ENCODE measurements at regions not wholly inside any gene's neighbourhood (a gene's known extent, or its start where the extent isn't known, plus 50 kb on each side); places are given as distances from the start of the nearest gene placed in this dataset.

- H3K4me1 ChIP-seq (ENCODE audit: control insufficient read depth in 2 of 2, insufficient read depth in 2 of 2, low read length in 2 of 2) = no peaks in the 10 kb centered on the region
- H3K9me3 ChIP-seq (ENCODE audit: control insufficient read depth in 2 of 3, low read length in 3 of 3) = no peaks in the 10 kb centered on the region
- ATAC-seq (no peak), DNase-seq (no peak)
- intact Hi-C loops (cut with micrococcal nuclease) = loop anchor here (5.0 kb wide), 3 partner anchors 92 to 1053 kb away; partner anchors contain the start of gene EIF5A2 (in 1 of the 2)
- H3K4me3 Mint-ChIP-seq = no peak overlapping the region
- no peaks in the 10 kb centered on the region for H3K36me3 ChIP-seq (ENCODE audit: control insufficient read depth in 2 of 3, insufficient read depth in 3 of 3, low read length in 3 of 3)
- H3K27ac Mint-ChIP-seq = no peak overlapping the region
- H3K27me3 ChIP-seq (ENCODE audit: control insufficient read depth in 2 of 2, insufficient read depth in 2 of 2, low read length in 2 of 2) = no peaks in the 10 kb centered on the region
- H3K4me1 Mint-ChIP-seq = peaks cover 0 to 8% (median 0%) of the 10 kb centered on the region in 7 donors
- H3K27ac ChIP-seq (ENCODE audit: low read depth, low read length) = no peak overlapping the region
- H3K9me3 Mint-ChIP-seq = no peaks in the 10 kb centered on the region
- ChIA-PET CTCF (no interaction called here), POLR2A (no interaction called here)
- H3K4me3 ChIP-seq (ENCODE audit: low read length) = no peak overlapping the region
- no peaks in the 10 kb centered on the region for H3K36me3 Mint-ChIP-seq
- peaks cover 0 to 7% (median 3%) of the 10 kb centered on the region in 5 donors for H3K27me3 Mint-ChIP-seq
These were observed 55.2 kb downstream of the RPL22L1 start for GRCh38 chr3:170814822-170815221.

- intact Hi-C loops (cut with micrococcal nuclease) = loop anchor here (5.0 kb wide), 3 partner anchors 94 to 1051 kb away; partner anchors contain the start of gene EIF5A2 (in 1 of the 2)
- no peak overlapping the region for H3K27ac ChIP-seq (ENCODE audit: low read depth, low read length)
- no peaks in the 10 kb centered on the region for H3K27me3 ChIP-seq (ENCODE audit: control insufficient read depth in 2 of 2, insufficient read depth in 2 of 2, low read length in 2 of 2)
- no peak overlapping the region for H3K4me3 ChIP-seq (ENCODE audit: low read length)
- POLR2A ChIA-PET = no interaction called here
- DNase-seq (no peak), ATAC-seq (no peak)
- no peaks in the 10 kb centered on the region for H3K36me3 ChIP-seq (ENCODE audit: control insufficient read depth in 2 of 3, insufficient read depth in 3 of 3, low read length in 3 of 3)
- CTCF ChIA-PET = interaction anchor here (1.9 kb wide), 1 partner anchor 399 kb away, joined by 16 read pairs; no protein-coding TSS in a partner anchor
- no peaks in the 10 kb centered on the region for H3K9me3 ChIP-seq (ENCODE audit: control insufficient read depth in 2 of 3, low read length in 3 of 3)
- Mint-ChIP-seq H3K27me3 (peaks cover 0 to 3% (median 0%) of the 10 kb centered on the region in 5 donors), H3K27ac (no peak overlapping the region), H3K4me3 (no peak overlapping the region), H3K9me3 (no peaks in the 10 kb centered on the region), H3K36me3 (no peaks in the 10 kb centered on the region), H3K4me1 (peaks cover 0 to 8% (median 0%) of the 10 kb centered on the region in 7 donors)
- no peaks in the 10 kb centered on the region for H3K4me1 ChIP-seq (ENCODE audit: control insufficient read depth in 2 of 2, insufficient read depth in 2 of 2, low read length in 2 of 2)
These were observed 56.7 kb downstream of the RPL22L1 start for GRCh38 chr3:170813266-170813665.

GRCh38 chr3:170811928-170812591 is 57.9 kb downstream of the RPL22L1 start:
- Mint-ChIP-seq H3K4me1 (peaks cover 0 to 8% (median 0%) of the 10 kb centered on the region in 7 donors), H3K4me3 (no peak overlapping the region), H3K27me3 (peaks cover 0 to 6% (median 0%) of the 10 kb centered on the region in 5 donors), H3K9me3 (no peaks in the 10 kb centered on the region), H3K36me3 (no peaks in the 10 kb centered on the region), H3K27ac (no peak overlapping the region)
- no peaks in the 10 kb centered on the region for H3K4me1 ChIP-seq (ENCODE audit: control insufficient read depth in 2 of 2, insufficient read depth in 2 of 2, low read length in 2 of 2)
- ChIA-PET POLR2A (interaction anchor here (0.8 kb wide), 1 partner anchor 1049 kb away, joined by 4 read pairs; no protein-coding TSS in a partner anchor), CTCF (interaction anchor here (0.6 to 1.9 kb wide), 10 partner anchors 12 to 1049 kb away, joined by 3 to 16 read pairs (median 3); no protein-coding TSS in a partner anchor)
- intact Hi-C loops (cut with micrococcal nuclease) = loop anchor here (1.0 to 5.0 kb wide), 9 partner anchors 57 to 1050 kb away; partner anchors contain the start of genes EIF5A2 (in 1 of the 2) and RPL22L1 (in 1 of the 2)
- no peaks in the 10 kb centered on the region for H3K27me3 ChIP-seq (ENCODE audit: control insufficient read depth in 2 of 2, insufficient read depth in 2 of 2, low read length in 2 of 2)
- H3K36me3 ChIP-seq (ENCODE audit: control insufficient read depth in 2 of 3, insufficient read depth in 3 of 3, low read length in 3 of 3) = no peaks in the 10 kb centered on the region
- H3K4me3 ChIP-seq (ENCODE audit: low read length) = no peak overlapping the region
- DNase-seq (peak; percentile 17 to 77 (median 68)), ATAC-seq (peak; percentile 92)
- H3K9me3 ChIP-seq (ENCODE audit: control insufficient read depth in 2 of 3, low read length in 3 of 3) = no peaks in the 10 kb centered on the region
- H3K27ac ChIP-seq (ENCODE audit: low read depth, low read length) = no peak overlapping the region

GRCh38 chr3:170811515-170811914 is 58.5 kb downstream of the RPL22L1 start:
- H3K4me3 ChIP-seq (ENCODE audit: low read length) = no peak overlapping the region
- Mint-ChIP-seq H3K9me3 (no peaks in the 10 kb centered on the region), H3K27me3 (peaks cover 0 to 6% (median 0%) of the 10 kb centered on the region in 5 donors), H3K4me1 (peaks cover 0 to 8% (median 0%) of the 10 kb centered on the region in 7 donors), H3K4me3 (no peak overlapping the region), H3K36me3 (no peaks in the 10 kb centered on the region), H3K27ac (peak overlapping the region in 1 of 9 donors; percentile 65)
- no peak overlapping the region for H3K27ac ChIP-seq (ENCODE audit: low read depth, low read length)
- H3K9me3 ChIP-seq (ENCODE audit: control insufficient read depth in 2 of 3, low read length in 3 of 3) = no peaks in the 10 kb centered on the region
- no peak for ATAC-seq
- no peaks in the 10 kb centered on the region for H3K27me3 ChIP-seq (ENCODE audit: control insufficient read depth in 2 of 2, insufficient read depth in 2 of 2, low read length in 2 of 2)
- H3K4me1 ChIP-seq (ENCODE audit: control insufficient read depth in 2 of 2, insufficient read depth in 2 of 2, low read length in 2 of 2) = no peaks in the 10 kb centered on the region
- no peaks in the 10 kb centered on the region for H3K36me3 ChIP-seq (ENCODE audit: control insufficient read depth in 2 of 3, insufficient read depth in 3 of 3, low read length in 3 of 3)
- ChIA-PET POLR2A (interaction anchor here (0.8 to 1.1 kb wide), 2 partner anchors 1047 to 1048 kb away, joined by 3 to 4 read pairs; no protein-coding TSS in a partner anchor), CTCF (interaction anchor here (0.6 to 1.9 kb wide), 9 partner anchors 11 to 1048 kb away, joined by 3 to 16 read pairs (median 3); no protein-coding TSS in a partner anchor)
- DNase-seq = no peak
- intact Hi-C loops (cut with micrococcal nuclease) = loop anchor here (5.0 kb wide), 3 partner anchors 96 to 1049 kb away; partner anchors contain the start of gene EIF5A2 (in 1 of the 2)

- Histone ChIP-seq H3K4me1 (ENCODE audit: control insufficient read depth in 2 of 2, insufficient read depth in 2 of 2, low read length in 2 of 2) (no peaks in the 10 kb centered on the region), H3K27ac (ENCODE audit: low read depth, low read length) (no peak overlapping the region), H3K27me3 (ENCODE audit: control insufficient read depth in 2 of 2, insufficient read depth in 2 of 2, low read length in 2 of 2) (no peaks in the 10 kb centered on the region), H3K9me3 (ENCODE audit: control insufficient read depth in 2 of 3, low read length in 3 of 3) (no peaks in the 10 kb centered on the region), H3K36me3 (ENCODE audit: control insufficient read depth in 2 of 3, insufficient read depth in 3 of 3, low read length in 3 of 3) (no peaks in the 10 kb centered on the region), H3K4me3 (ENCODE audit: low read length) (no peak overlapping the region)
- H3K36me3 Mint-ChIP-seq = no peaks in the 10 kb centered on the region
- intact Hi-C loops (cut with micrococcal nuclease) = loop anchor here (5.0 kb wide), 3 partner anchors 97 to 1048 kb away; partner anchors contain the start of gene EIF5A2 (in 1 of the 2)
- no peak overlapping the region for H3K27ac Mint-ChIP-seq
- no peaks in the 10 kb centered on the region for H3K9me3 Mint-ChIP-seq
- ChIA-PET POLR2A (no interaction called here), CTCF (interaction anchor here (1.0 to 1.7 kb wide), 2 partner anchors 395 to 396 kb away, joined by 3 read pairs; no protein-coding TSS in a partner anchor)
- peaks cover 3 to 12% (median 4%) of the 10 kb centered on the region in 5 donors for H3K27me3 Mint-ChIP-seq
- peaks cover 0 to 8% (median 0%) of the 10 kb centered on the region in 7 donors for H3K4me1 Mint-ChIP-seq
- H3K4me3 Mint-ChIP-seq = no peak overlapping the region
- no peak for DNase-seq
- no peak for ATAC-seq
These were observed 60.0 kb downstream of the RPL22L1 start for GRCh38 chr3:170809975-170810357.

- Mint-ChIP-seq H3K27me3 (peaks cover 9 to 17% (median 11%) of the 10 kb centered on the region in 5 donors), H3K4me1 (peaks cover 0 to 8% (median 0%) of the 10 kb centered on the region in 7 donors)
- intact Hi-C loops (cut with micrococcal nuclease) = no loop called here
These were observed 60.7 kb downstream of the RPL22L1 start for GRCh38 chr3:170809007-170809974.

More at GRCh38 chr3:170809007-170809974, 60.7 kb downstream of the RPL22L1 start:
- no peaks in the 10 kb centered on the region for H3K27me3 ChIP-seq (ENCODE audit: control insufficient read depth in 2 of 2, insufficient read depth in 2 of 2, low read length in 2 of 2)
- H3K27ac ChIP-seq (ENCODE audit: low read depth, low read length) = no peak overlapping the region
- no peaks in the 10 kb centered on the region for H3K36me3 ChIP-seq (ENCODE audit: control insufficient read depth in 2 of 3, insufficient read depth in 3 of 3, low read length in 3 of 3)
- H3K4me3 ChIP-seq (ENCODE audit: low read length) = no peak overlapping the region
- no peaks in the 10 kb centered on the region for H3K9me3 Mint-ChIP-seq
- H3K4me3 Mint-ChIP-seq = no peak overlapping the region
- no peaks in the 10 kb centered on the region for H3K9me3 ChIP-seq (ENCODE audit: control insufficient read depth in 2 of 3, low read length in 3 of 3)
- no peak overlapping the region for H3K27ac Mint-ChIP-seq
- no peaks in the 10 kb centered on the region for H3K4me1 ChIP-seq (ENCODE audit: control insufficient read depth in 2 of 2, insufficient read depth in 2 of 2, low read length in 2 of 2)
- ATAC-seq (no peak), DNase-seq (no peak)
- ChIA-PET POLR2A (no interaction called here), CTCF (interaction anchor here (1.0 to 1.7 kb wide), 2 partner anchors 394 to 395 kb away, joined by 3 read pairs; no protein-coding TSS in a partner anchor)
- no peaks in the 10 kb centered on the region for H3K36me3 Mint-ChIP-seq
